ENCODE measurements at regions not wholly inside any gene's neighbourhood (a gene's known extent, or its start where the extent isn't known, plus 50 kb on each side); places are given as distances from the start of the nearest gene placed in this dataset.

GRCh38 chr13:67303661-67304333 lies 73.7 kb upstream of the PCDH9 start:
- Mint-ChIP-seq H3K36me3 (ENCODE audit: low read depth) (no peaks in the 10 kb centered on the region), H3K9me3 (no peaks in the 10 kb centered on the region), H3K27me3 (ENCODE audit: low read depth) (no peaks in the 10 kb centered on the region), H3K4me3 (no peak overlapping the region), H3K4me1 (no peaks in the 10 kb centered on the region), H3K27ac (no peak overlapping the region)
- no peak for TF ChIP-seq CTCF (IDR thresholded peaks at IDR 0.05; ENCODE audit: unreplicated experiment in 3 of 3)

- no peak for TF ChIP-seq CTCF (IDR thresholded peaks at IDR 0.05; ENCODE audit: unreplicated experiment in 3 of 3)
- Mint-ChIP-seq H3K27ac (no peak overlapping the region), H3K4me1 (no peaks in the 10 kb centered on the region), H3K27me3 (ENCODE audit: low read depth) (no peaks in the 10 kb centered on the region), H3K36me3 (ENCODE audit: low read depth) (no peaks in the 10 kb centered on the region), H3K9me3 (no peaks in the 10 kb centered on the region), H3K4me3 (no peak overlapping the region)
Measured at GRCh38 chr13:67299751-67300150, 69.6 kb upstream of the PCDH9 start.

GRCh38 chr13:67299072-67299635 lies 69.0 kb upstream of the PCDH9 start:
- Mint-ChIP-seq H3K4me1 (no peaks in the 10 kb centered on the region), H3K4me3 (no peak overlapping the region), H3K9me3 (no peaks in the 10 kb centered on the region), H3K36me3 (ENCODE audit: low read depth) (no peaks in the 10 kb centered on the region), H3K27ac (no peak overlapping the region), H3K27me3 (ENCODE audit: low read depth) (no peaks in the 10 kb centered on the region)
- TF ChIP-seq CTCF (IDR thresholded peaks at IDR 0.05; ENCODE audit: unreplicated experiment in 3 of 3): no peak

GRCh38 chr13:67298297-67298696 lies 68.2 kb upstream of the PCDH9 start:
- H3K4me1 Mint-ChIP-seq: no peaks in the 10 kb centered on the region
- no peak for TF ChIP-seq CTCF (IDR thresholded peaks at IDR 0.05; ENCODE audit: unreplicated experiment in 3 of 3)
- no peak overlapping the region for H3K27ac Mint-ChIP-seq
- no peaks in the 10 kb centered on the region for H3K9me3 Mint-ChIP-seq
- no peaks in the 10 kb centered on the region for H3K27me3 Mint-ChIP-seq (ENCODE audit: low read depth)
- H3K4me3 Mint-ChIP-seq: no peak overlapping the region
- no peaks in the 10 kb centered on the region for H3K36me3 Mint-ChIP-seq (ENCODE audit: low read depth)

- no peaks in the 10 kb centered on the region for H3K9me3 Mint-ChIP-seq
- TF ChIP-seq CTCF (IDR thresholded peaks at IDR 0.05; ENCODE audit: unreplicated experiment in 3 of 3): no peak
- H3K4me3 Mint-ChIP-seq: no peak overlapping the region
- H3K36me3 Mint-ChIP-seq (ENCODE audit: low read depth): no peaks in the 10 kb centered on the region
- no peak overlapping the region for H3K27ac Mint-ChIP-seq
- H3K27me3 Mint-ChIP-seq (ENCODE audit: low read depth): no peaks in the 10 kb centered on the region
- no peaks in the 10 kb centered on the region for H3K4me1 Mint-ChIP-seq
Measured at GRCh38 chr13:67296511-67296910, 66.4 kb upstream of the PCDH9 start.

- no peak for TF ChIP-seq CTCF (IDR thresholded peaks at IDR 0.05; ENCODE audit: unreplicated experiment in 3 of 3)
- no peak overlapping the region for H3K4me3 Mint-ChIP-seq
- H3K4me1 Mint-ChIP-seq: no peaks in the 10 kb centered on the region
- H3K27me3 Mint-ChIP-seq (ENCODE audit: low read depth): no peaks in the 10 kb centered on the region
- H3K9me3 Mint-ChIP-seq: no peaks in the 10 kb centered on the region
- H3K27ac Mint-ChIP-seq: no peak overlapping the region
- H3K36me3 Mint-ChIP-seq (ENCODE audit: low read depth): no peaks in the 10 kb centered on the region
Measured at GRCh38 chr13:67292886-67293285, 62.8 kb upstream of the PCDH9 start.

Measured in nephron (organoid).